GM21529 (cell line): ENCODE measurements at regions not wholly inside any gene's neighbourhood (a gene's known extent, or its start where the extent isn't known, plus 50 kb on each side); places are given as distances from the start of the nearest gene placed in this dataset.
"Not testable (repeated sequence)": the region's sequence is repeated elsewhere in the genome, so short reads cannot be mapped to it uniquely, and the experiment has no call there.

Experiments
- ATAC-seq: cut with Tn5 transposase; IDR thresholded peaks from one replicate; pipeline ENCODE4 v1.9.1; 2021; ENCODE audit not compliant: unreplicated experiment

DNA sequence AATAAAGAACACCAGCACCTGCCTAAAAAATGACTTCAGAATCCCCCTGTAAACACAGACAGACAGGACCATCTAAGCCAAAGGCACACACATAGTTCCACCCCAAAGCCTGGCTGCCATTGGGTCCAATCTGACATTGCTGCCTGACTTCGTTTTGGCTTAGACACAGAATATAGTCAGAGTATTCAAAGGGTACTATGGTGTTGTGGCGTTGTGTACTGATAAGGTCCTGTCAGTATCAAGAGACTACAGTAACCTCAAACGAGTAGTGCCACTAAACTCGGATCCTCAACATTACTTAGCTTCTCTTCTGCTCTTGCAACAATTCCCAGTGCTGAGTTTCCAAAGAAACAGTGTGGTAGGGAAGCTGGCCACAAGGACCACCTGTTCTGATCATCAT is 169.3 kb upstream of the NR5A2 start:
- ATAC-seq = no peak

- ATAC-seq = no peak
Observed at GRCh38 chr1:199858856-199859255, 168.7 kb upstream of the NR5A2 start.

DNA sequence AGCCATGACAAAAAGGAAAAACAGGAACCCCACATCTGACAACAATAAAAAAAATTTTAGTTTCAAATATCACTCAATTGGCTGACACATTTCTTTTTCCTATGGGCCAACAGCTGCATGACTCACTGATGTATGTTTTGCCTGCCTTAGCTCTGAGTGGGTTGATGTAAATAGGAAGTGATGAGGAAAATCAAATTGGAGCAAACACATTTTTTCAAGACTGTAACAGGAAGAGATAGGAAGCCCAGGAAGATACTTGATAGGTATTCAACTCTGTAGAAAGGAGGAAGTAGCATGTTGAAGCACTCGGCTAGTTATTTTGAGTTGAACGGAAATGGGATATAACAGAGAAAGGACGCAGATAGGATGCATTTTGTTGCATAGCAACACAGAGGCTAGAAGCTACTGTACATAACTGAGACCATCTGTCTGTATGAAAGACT is 168.0 kb upstream of the NR5A2 start:
- ATAC-seq = no peak

DNA sequence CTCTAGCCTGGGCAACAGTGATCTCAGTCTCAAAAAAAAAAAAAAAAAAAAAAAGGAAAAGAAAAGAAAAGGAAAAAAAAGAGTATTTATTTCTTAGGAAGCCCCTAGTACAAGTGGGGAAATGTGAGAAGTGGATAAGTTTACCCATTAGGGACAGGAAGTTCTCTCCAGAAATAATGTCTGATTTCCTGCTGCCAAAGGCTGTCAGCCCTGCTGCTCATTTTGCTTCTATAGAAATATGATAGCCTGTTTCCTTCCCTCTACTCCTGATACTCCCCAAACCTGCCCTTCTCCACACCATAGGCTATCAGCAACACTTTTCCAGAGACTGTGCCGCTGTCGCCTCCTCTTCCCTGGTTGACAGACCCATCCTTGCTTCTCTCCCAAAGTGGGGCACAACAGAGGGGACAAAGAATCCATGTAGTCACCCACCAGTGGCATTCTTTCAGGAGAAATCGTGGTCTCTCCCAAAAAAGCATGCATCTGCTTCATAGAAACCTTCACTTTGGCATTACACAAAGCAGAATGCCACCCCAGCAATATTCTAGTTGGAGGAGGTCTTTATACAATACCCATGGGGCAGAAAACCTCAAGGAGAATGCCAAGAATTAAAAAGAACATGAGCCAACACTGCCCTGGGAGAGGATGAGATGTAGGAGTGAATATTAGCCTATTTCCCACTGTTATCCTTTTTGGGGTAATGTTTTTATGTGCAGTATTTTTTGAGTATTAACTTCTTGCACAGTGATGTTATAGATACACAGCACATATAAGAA is 166.3 kb upstream of the NR5A2 start:
- ATAC-seq = no peak

- ATAC-seq = no peak
Observed at GRCh38 chr1:199862047-199862446, 165.5 kb upstream of the NR5A2 start.

DNA sequence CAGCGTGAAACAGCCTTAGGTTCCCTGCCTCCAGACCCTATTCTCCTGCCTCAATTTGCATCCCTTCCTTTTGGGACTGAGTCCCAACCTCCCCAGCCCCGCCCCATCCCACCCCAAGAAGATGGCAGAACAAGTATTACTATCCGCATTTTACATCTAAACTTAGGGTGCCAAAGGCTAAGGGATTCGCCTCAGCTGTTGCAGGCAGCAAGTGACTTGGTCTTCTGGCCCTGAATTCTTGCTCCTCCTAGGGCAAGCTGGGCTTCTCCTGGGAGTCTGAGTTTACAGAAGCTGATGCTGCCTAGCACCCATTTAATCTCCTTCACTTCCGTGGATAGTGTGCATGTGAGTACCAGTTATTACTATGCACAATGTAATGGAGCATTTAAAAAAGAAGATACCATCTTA is 161.3 kb upstream of the NR5A2 start:
- ATAC-seq = no peak

- ATAC-seq = no peak
Observed at GRCh38 chr1:199867601-199868000, 159.9 kb upstream of the NR5A2 start.

DNA sequence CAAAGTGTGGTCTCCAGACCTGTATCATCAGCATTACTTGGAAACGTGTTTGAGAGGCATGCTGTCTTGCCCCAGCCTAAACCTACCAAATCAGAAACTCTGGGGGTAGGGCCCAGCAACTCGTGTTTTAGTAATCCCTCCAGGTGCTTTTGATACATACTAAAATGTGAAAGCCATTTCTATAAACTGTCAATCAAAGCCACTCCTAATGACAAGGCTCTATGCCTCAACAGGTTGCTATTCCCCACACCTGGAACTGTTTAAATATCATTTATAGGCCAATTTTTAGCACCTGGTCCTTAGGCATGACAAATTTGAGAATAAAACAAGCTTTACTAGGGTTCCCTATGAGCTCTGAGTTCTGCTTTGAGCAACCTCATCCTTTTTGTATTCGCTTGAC is 158.7 kb upstream of the NR5A2 start:
- ATAC-seq = no peak

- no peak for ATAC-seq
Observed at GRCh38 chr1:199875337-199875736, 152.2 kb upstream of the NR5A2 start.

DNA sequence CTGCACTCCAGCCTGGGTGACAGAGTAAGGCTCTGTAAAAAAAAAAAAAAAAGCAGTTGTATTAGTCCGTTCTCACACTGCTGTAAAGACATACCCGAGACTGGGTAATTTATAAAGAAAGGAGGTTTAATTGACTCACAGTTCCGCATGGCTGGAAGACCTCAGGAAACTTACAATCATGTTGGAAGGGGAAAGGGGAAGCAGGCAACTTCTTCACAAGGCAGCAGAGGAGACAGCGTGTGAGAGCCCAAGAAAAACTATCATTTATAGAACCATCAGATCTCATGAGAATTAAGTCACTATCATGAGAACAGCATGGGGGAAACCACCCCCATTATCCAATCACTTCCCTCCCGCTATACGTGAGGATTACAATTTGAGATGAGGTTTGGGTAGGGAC is 151.7 kb upstream of the NR5A2 start:
- no peak for ATAC-seq

GRCh38 chr1:199877526-199878384 is 149.8 kb upstream of the NR5A2 start:
- ATAC-seq = no peak

GRCh38 chr1:199878823-199879222 is 148.7 kb upstream of the NR5A2 start:
- ATAC-seq = no peak

DNA sequence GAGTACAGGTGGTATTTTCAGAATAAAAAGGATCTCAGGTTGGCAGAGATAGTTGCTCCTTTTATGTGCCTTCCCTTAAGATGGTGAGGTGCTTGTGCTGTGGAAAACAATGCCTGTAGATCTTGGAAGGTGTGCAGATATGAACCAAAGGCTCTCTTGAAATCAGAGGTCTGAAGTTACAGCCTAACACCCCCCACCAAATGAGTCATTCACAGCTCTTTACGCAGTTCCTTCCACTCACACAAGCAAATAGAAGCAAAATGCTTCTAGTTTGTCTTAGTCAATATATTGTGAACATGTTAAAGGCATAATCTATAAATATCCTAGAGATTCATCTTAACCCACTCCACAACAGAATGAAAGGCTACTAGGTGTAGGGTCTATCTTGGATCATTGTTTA is 128.9 kb upstream of the NR5A2 start:
- ATAC-seq = no peak

DNA sequence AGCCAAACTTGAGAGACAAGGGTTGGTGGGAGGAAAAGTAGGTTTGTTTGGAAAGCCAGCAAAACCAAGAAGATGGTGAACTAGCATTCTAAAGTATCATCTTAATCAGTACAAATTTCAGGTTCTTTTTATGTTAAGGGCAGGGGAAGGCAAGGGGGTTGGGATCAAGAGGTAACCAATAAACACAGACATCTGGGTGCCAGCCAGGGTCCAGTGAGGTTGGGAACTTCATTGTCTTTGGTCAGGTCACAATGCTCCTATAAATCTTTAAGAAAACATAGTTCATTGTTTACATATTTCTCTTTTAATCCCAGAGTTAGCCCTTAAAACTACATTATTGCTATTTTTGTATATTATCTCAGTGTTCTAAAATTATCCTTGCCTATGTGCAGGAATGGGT is 126.2 kb upstream of the NR5A2 start:
- no peak for ATAC-seq

DNA sequence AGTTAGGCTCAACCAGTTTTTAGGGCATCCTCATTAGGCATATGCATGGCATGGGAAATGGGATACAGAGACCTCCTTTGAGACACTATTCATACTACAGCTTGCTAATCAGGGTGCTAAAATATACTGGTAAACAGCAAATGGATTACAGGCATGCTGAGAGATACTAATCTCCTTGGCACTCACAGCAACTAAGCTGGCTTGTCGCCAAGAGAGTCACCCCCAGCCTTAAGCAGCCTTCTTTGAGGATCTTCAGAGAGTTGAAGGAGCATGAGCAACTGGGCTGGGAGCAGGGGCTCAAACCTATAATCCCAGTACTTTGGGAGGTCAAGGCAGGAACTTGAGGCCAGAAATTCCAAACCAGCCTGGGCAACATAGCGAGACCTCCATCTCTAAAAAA is 120.1 kb upstream of the NR5A2 start:
- no peak for ATAC-seq

GRCh38 chr1:199909137-199909536 is 118.4 kb upstream of the NR5A2 start:
- ATAC-seq = no peak

DNA sequence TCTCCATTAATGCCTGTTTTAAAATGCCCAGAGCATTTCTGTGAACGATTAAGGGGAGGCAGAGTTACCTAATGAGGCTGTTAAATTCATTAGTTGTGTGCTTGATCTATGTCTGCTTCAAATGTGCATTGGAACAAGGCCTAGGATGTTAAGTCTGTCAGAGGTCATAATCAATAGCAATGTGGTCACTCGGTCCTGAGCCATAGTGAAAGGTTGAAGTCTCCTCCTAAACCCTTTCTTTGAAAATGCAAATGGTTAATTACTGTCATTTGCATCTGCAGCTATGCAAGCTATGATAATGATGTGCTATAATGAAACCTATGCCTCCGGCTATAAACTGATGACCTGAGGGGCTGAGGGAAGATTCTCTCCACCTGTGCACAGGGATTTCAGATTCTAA is 114.2 kb upstream of the NR5A2 start:
- ATAC-seq = no peak

DNA sequence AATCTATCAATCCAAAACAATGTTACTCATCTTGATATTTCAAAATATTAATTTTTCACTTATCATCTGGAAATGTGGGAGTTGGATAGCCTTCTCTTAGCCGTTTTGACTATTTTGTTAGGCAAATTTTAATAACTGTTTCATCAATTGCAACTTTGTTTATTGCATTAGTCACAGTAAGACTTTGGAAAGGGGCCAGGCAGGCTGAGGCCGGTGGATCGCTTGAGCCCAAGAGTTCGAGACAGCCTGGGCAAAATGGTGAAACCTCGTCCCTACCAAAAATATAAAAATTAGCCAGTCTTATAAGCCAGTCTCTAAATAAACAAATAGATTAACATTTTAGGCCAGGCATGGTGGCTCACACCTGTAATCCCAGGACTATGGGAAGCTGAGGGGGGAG is 113.0 kb upstream of the NR5A2 start:
- ATAC-seq = no peak

- no peak for ATAC-seq
Observed at GRCh38 chr1:199918196-199918769, 109.2 kb upstream of the NR5A2 start.

- ATAC-seq = no peak
Observed at GRCh38 chr1:199920635-199921034, 106.9 kb upstream of the NR5A2 start.

DNA sequence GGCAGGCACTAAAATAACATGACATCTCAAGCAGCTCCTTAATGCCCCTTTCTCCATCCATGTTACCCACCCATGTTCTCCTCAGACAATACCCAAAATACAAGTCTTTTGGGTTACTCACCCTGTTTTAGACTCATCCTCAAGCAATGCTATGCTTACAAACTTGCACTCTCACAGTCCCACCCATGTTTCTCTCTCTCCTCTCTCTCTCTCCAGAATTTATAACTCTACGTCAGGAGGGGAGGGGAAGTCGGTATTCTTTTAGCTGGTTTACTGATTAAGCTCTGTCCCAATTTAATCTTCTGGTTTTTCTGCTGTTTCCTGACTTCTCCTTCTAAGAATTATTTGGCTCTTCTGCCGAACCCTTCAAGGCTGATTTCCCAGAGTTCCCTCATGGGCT is 98.0 kb upstream of the NR5A2 start:
- no peak for ATAC-seq

- not testable (repeated sequence) for ATAC-seq
Observed at GRCh38 chr1:199930067-199930466, 97.4 kb upstream of the NR5A2 start.
